ENCODE measurements at regions not wholly inside any gene's neighbourhood (a gene's known extent, or its start where the extent isn't known, plus 50 kb on each side); places are given as distances from the start of the nearest gene placed in this dataset.

GRCh38 chr10:25815999-25816768 lies 117.8 kb upstream of the MYO3A start:
- intact Hi-C loops (cut with DNase I; ENCODE audit: low total_unique reads) (no loop called here), in situ Hi-C loops (cut with MboI; ENCODE audit: low sequenced_read_pairs in 4 of 4) (no loop called here)
- no peaks in the 10 kb centered on the region for H3K27me3 ChIP-seq
- TF ChIP-seq POLR2A (IDR thresholded peaks at IDR 0.05) (no peak), CTCF (IDR thresholded peaks at IDR 0.05 in 4 of 5, conservative IDR thresholded peaks at IDR 0.05 in 1 of 5) (no peak)
- no peak overlapping the region for H3K4me3 ChIP-seq
- H3K27ac ChIP-seq, result no peak overlapping the region
- H3K36me3 ChIP-seq, result no peaks in the 10 kb centered on the region
- ATAC-seq, result no peak
- H3K4me1 ChIP-seq, result no peaks in the 10 kb centered on the region
- no peaks in the 10 kb centered on the region for H3K9me3 ChIP-seq
- no peak for DNase-seq

- Histone ChIP-seq H3K36me3 (no peaks in the 10 kb centered on the region), H3K27me3 (no peaks in the 10 kb centered on the region), H3K4me3 (no peak overlapping the region), H3K4me1 (no peaks in the 10 kb centered on the region), H3K9me3 (no peaks in the 10 kb centered on the region), H3K27ac (no peak overlapping the region)
- in situ Hi-C loops (cut with MboI; ENCODE audit: low sequenced_read_pairs in 4 of 4) (no loop called here), intact Hi-C loops (cut with DNase I; ENCODE audit: low total_unique reads) (no loop called here)
- DNase-seq, result no peak
- no peak for TF ChIP-seq POLR2A (IDR thresholded peaks at IDR 0.05)
- no peak for TF ChIP-seq CTCF (IDR thresholded peaks at IDR 0.05 in 4 of 5, conservative IDR thresholded peaks at IDR 0.05 in 1 of 5)
- no peak for ATAC-seq
Measured at GRCh38 chr10:25817200-25817599, 116.8 kb upstream of the MYO3A start.

- H3K36me3 ChIP-seq, result no peaks in the 10 kb centered on the region
- no peak for TF ChIP-seq CTCF (IDR thresholded peaks at IDR 0.05 in 4 of 5, conservative IDR thresholded peaks at IDR 0.05 in 1 of 5)
- TF ChIP-seq POLR2A (IDR thresholded peaks at IDR 0.05), result no peak
- DNase-seq (no peak), ATAC-seq (no peak)
- in situ Hi-C loops (cut with MboI; ENCODE audit: low sequenced_read_pairs in 4 of 4), result no loop called here
- H3K27me3 ChIP-seq, result no peaks in the 10 kb centered on the region
- H3K27ac ChIP-seq, result no peak overlapping the region
- H3K4me3 ChIP-seq, result no peak overlapping the region
- H3K9me3 ChIP-seq, result no peaks in the 10 kb centered on the region
- intact Hi-C loops (cut with DNase I; ENCODE audit: low total_unique reads), result no loop called here
- H3K4me1 ChIP-seq, result no peaks in the 10 kb centered on the region
Measured at GRCh38 chr10:25818751-25819150, 115.3 kb upstream of the MYO3A start.

GRCh38 chr10:25820472-25820871 lies 113.6 kb upstream of the MYO3A start:
- Histone ChIP-seq H3K27ac (no peak overlapping the region), H3K36me3 (no peaks in the 10 kb centered on the region), H3K9me3 (no peaks in the 10 kb centered on the region), H3K4me1 (no peaks in the 10 kb centered on the region), H3K27me3 (no peaks in the 10 kb centered on the region), H3K4me3 (no peak overlapping the region)
- no peak for TF ChIP-seq CTCF (IDR thresholded peaks at IDR 0.05 in 4 of 5, conservative IDR thresholded peaks at IDR 0.05 in 1 of 5)
- no peak for TF ChIP-seq POLR2A (IDR thresholded peaks at IDR 0.05)
- ATAC-seq (no peak), DNase-seq (no peak)
- in situ Hi-C loops (cut with MboI; ENCODE audit: low sequenced_read_pairs in 4 of 4) (no loop called here), intact Hi-C loops (cut with DNase I; ENCODE audit: low total_unique reads) (no loop called here)

GRCh38 chr10:25820874-25821273 lies 113.2 kb upstream of the MYO3A start:
- in situ Hi-C loops (cut with MboI; ENCODE audit: low sequenced_read_pairs in 4 of 4) (no loop called here), intact Hi-C loops (cut with DNase I; ENCODE audit: low total_unique reads) (no loop called here)
- no peak overlapping the region for H3K27ac ChIP-seq
- H3K4me3 ChIP-seq, result no peak overlapping the region
- no peaks in the 10 kb centered on the region for H3K27me3 ChIP-seq
- no peaks in the 10 kb centered on the region for H3K36me3 ChIP-seq
- DNase-seq (no peak), ATAC-seq (no peak)
- TF ChIP-seq CTCF (IDR thresholded peaks at IDR 0.05 in 4 of 5, conservative IDR thresholded peaks at IDR 0.05 in 1 of 5) (no peak), POLR2A (IDR thresholded peaks at IDR 0.05) (no peak)
- H3K4me1 ChIP-seq, result no peaks in the 10 kb centered on the region
- no peaks in the 10 kb centered on the region for H3K9me3 ChIP-seq
